B cell (primary cell): ENCODE measurements at regions not wholly inside any gene's neighbourhood (a gene's known extent, or its start where the extent isn't known, plus 50 kb on each side); places are given as distances from the start of the nearest gene placed in this dataset.

ENCODE experiments used
- CTCF ChIP-seq: fragments of 200-600 bp; IDR thresholded peaks from one replicate; pipeline ENCODE4 v1.8.0; 2022; ENCODE audit warnings: antibody characterized with exemption, mild to moderate bottlenecking
- EZH2 ChIP-seq: IDR thresholded peaks from 2 replicates; pipeline ENCODE4 v1.6.1; 2012; ENCODE audit warnings: borderline replicate concordance, low read depth, mild to moderate bottlenecking, moderate library complexity, low read length; ENCODE audit not compliant: insufficient read depth, poor library complexity, severe bottlenecking

- TF ChIP-seq CTCF (no peak), EZH2 (no peak)
Measured at GRCh38 chr2:175729049-175729706, 272.9 kb downstream of the LNPK start.
